Astrocyte of the spinal cord (primary cell): ENCODE measurements at regions not wholly inside any gene's neighbourhood (a gene's known extent, or its start where the extent isn't known, plus 50 kb on each side); places are given as distances from the start of the nearest gene placed in this dataset.
"Not testable (repeated sequence)": the region's sequence is repeated elsewhere in the genome, so short reads cannot be mapped to it uniquely, and the experiment has no call there.

Source experiments
- DNase-seq: peaks from one replicate; pipeline ENCODE4 v3.0.0; 2011; ENCODE audit warnings: low read depth, low spot score
- H3K4me3 ChIP-seq: 2 replicates; pipeline ENCODE4 v1.5.1; 2011; ENCODE audit warnings: low read depth, mild to moderate bottlenecking, low read length, moderate library complexity
- in situ Hi-C: cut with HindIII; loops from 2 replicates; pipeline ENCODE4 v1.10.0; 2017; ENCODE audit warnings: low sequenced_read_pairs

- H3K4me3 ChIP-seq, in situ Hi-C loops: not testable (repeated sequence)
- DNase-seq = peak; percentile 1
Observed at GRCh38 chr1:146883190-146883589, 54.9 kb upstream of the NBPF12 start.

GRCh38 chr1:146881096-146881495 lies 57.0 kb upstream of the NBPF12 start:
- H3K4me3 ChIP-seq, in situ Hi-C loops, DNase-seq: not testable (repeated sequence)

GRCh38 chr1:146863799-146864319 lies 74.3 kb upstream of the NBPF12 start:
- H3K4me3 ChIP-seq, in situ Hi-C loops, DNase-seq: not testable (repeated sequence)

- DNase-seq, H3K4me3 ChIP-seq, in situ Hi-C loops: not testable (repeated sequence)
Observed at GRCh38 chr1:146853147-146853546, 85.0 kb upstream of the NBPF12 start.

GRCh38 chr1:146850352-146850889 lies 87.7 kb upstream of the NBPF12 start:
- H3K4me3 ChIP-seq, in situ Hi-C loops, DNase-seq: not testable (repeated sequence)

- H3K4me3 ChIP-seq, in situ Hi-C loops, DNase-seq: not testable (repeated sequence)
Observed at GRCh38 chr1:146838725-146839124, 99.4 kb upstream of the NBPF12 start.

- in situ Hi-C loops, H3K4me3 ChIP-seq, DNase-seq: not testable (repeated sequence)
Observed at GRCh38 chr1:146826957-146827356, 111.2 kb upstream of the NBPF12 start.

- DNase-seq, H3K4me3 ChIP-seq, in situ Hi-C loops: not testable (repeated sequence)
Observed at GRCh38 chr1:146794236-146794635, 143.9 kb upstream of the NBPF12 start.

GRCh38 chr1:146792725-146793124 lies 145.4 kb upstream of the NBPF12 start:
- in situ Hi-C loops = not testable (repeated sequence)

GRCh38 chr1:146784212-146784940 lies 153.7 kb upstream of the NBPF12 start:
- in situ Hi-C loops, DNase-seq, H3K4me3 ChIP-seq: not testable (repeated sequence)

More at GRCh38 chr1:146792725-146793124, 145.4 kb upstream of the NBPF12 start:
- H3K4me3 ChIP-seq, DNase-seq: not testable (repeated sequence)

GRCh38 chr1:146781235-146781634 lies 156.9 kb upstream of the NBPF12 start:
- DNase-seq, in situ Hi-C loops, H3K4me3 ChIP-seq: not testable (repeated sequence)

- H3K4me3 ChIP-seq = not testable (repeated sequence)
- peak; percentile 7 for DNase-seq
Observed at GRCh38 chr1:146777826-146778602, 160.1 kb upstream of the NBPF12 start.

GRCh38 chr1:146774988-146775387 lies 163.1 kb upstream of the NBPF12 start:
- DNase-seq, in situ Hi-C loops, H3K4me3 ChIP-seq: not testable (repeated sequence)

More at GRCh38 chr1:146777826-146778602, 160.1 kb upstream of the NBPF12 start:
- in situ Hi-C loops = not testable (repeated sequence)

GRCh38 chr1:146774271-146774670 lies 163.9 kb upstream of the NBPF12 start:
- DNase-seq, in situ Hi-C loops, H3K4me3 ChIP-seq: not testable (repeated sequence)

- H3K4me3 ChIP-seq, DNase-seq, in situ Hi-C loops: not testable (repeated sequence)
Observed at GRCh38 chr1:146771409-146771808, 166.7 kb upstream of the NBPF12 start.

GRCh38 chr1:146770998-146771397 lies 167.1 kb upstream of the NBPF12 start:
- DNase-seq, in situ Hi-C loops, H3K4me3 ChIP-seq: not testable (repeated sequence)

GRCh38 chr1:146763234-146763633 lies 174.9 kb upstream of the NBPF12 start:
- H3K4me3 ChIP-seq, DNase-seq, in situ Hi-C loops: not testable (repeated sequence)
